Stimulated activated CD8-positive, alpha-beta memory T cell treated with anti-CD3 and anti-CD28 coated beads, Interleukin-15, amount 100 ng/mL, for 1 hour (primary cell): ENCODE measurements at regions not wholly inside any gene's neighbourhood (a gene's known extent, or its start where the extent isn't known, plus 50 kb on each side); places are given as distances from the start of the nearest gene placed in this dataset.
"Not testable (repeated sequence)": the region's sequence is repeated elsewhere in the genome, so short reads cannot be mapped to it uniquely, and the experiment has no call there.

Source experiments
- DNase-seq: peaks from one replicate; pipeline ENCODE4 v3.0.0-alpha.2; 2020; ENCODE audit warnings: low read depth

- DNase-seq, result no peak
Measured at GRCh38 chr1:88300752-88301263, 383.3 kb upstream of the PKN2 start.

DNA sequence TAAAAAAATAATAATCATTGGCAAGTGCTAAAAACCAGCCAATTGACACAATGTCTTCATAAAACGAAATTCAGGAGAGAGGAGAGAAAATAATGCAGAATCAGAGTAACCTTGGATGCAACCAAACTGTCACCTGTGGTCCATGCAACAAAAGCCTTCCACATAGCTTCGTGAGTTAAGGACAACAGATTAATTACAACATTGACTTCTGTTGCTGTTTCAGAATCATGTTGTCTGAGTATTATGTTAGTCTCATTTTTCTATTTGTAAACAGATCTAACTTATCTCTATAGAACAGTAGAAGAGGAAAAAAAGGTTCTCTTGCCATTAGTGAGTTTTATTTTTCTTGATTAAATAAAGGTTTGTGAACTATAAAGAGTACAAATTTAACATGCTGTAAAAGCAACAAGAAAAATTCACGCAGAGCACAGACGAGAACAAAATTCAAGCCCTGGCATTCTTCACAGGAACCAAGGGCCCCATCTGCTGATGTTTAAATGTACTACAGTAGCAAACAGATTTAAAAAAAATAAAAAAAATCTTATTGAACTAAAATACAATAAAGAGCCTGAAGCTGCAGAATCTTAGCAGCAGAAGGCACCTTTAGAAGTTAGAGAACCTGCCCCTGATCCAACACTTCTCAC, 381.1 kb upstream of the PKN2 start:
- no peak for DNase-seq

- DNase-seq, result no peak
Measured at GRCh38 chr1:88311265-88311664, 372.8 kb upstream of the PKN2 start.

DNA sequence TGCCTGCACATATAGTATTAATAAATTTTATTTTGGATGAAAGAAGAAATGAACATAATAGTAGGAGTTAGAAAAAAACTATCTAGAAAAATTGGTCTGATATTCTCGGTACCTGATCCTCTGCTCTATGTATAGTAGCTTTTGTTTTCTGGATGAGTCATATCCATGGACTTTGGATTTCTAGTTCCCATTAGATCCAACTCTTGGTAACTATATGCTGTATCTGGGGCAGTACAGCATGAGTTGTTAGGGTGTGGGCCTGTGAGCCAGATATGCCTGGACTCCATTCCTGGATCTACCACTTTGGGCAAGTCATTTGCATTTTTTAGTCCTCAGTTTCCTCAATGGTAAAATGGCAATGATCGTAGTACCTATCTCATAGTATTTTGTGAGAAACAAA, 372.2 kb upstream of the PKN2 start:
- DNase-seq, result no peak

DNA sequence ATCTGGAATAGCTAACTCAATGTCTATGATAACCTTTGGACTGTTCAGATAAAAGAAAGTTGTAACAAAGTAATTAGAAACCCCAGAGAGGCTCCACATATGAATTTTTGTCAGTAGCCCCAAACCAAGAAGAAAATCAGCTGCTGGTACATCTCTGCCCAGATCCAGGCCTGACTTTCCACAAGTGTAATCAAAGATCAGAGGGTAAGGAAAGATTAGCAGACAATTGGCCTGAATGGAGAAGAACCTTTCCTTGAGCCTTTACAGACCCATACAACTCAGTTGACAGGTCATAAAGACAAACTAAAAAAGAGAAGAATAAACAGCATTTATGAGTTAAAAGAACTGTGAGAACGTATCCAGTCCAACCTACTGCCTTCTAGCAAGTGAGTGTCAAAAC, 366.7 kb upstream of the PKN2 start:
- DNase-seq, result no peak

DNA sequence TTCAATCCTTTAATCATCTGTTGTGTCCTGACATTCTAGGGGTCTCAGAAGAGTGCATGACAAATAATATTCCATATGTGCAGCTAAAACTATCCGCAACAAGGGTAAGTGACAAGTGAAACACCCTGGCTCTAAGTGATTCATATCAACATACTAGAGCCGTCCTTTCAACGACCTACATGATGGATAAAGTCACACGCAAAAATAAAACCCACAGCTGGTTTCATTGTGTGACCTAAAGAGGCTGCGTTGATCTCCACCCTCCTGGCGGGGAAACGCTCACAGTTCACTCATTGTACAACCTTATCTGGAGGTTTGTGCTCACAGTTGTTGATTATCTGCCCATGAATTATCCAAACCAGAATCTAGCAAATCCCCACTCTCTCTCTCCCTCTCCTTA, 365.3 kb upstream of the PKN2 start:
- no peak for DNase-seq

DNA sequence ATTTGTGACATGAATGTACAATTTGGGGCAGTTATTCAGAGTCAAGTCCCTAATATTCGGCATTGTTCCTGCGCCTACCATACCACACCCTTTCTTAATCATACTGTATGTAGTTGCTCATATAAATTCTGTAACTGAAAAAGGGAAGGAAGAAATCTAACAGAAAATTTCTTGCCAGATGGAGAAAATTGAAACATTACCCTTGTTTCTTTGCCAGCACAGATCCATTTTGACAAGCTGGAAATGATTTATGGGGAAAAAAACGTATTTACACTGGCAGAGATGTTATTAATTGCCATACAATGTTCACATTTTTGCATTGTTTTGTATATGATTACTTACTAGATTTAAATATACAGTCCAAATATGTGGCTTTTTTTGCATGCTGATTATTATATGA, 363.8 kb upstream of the PKN2 start:
- no peak for DNase-seq

DNA sequence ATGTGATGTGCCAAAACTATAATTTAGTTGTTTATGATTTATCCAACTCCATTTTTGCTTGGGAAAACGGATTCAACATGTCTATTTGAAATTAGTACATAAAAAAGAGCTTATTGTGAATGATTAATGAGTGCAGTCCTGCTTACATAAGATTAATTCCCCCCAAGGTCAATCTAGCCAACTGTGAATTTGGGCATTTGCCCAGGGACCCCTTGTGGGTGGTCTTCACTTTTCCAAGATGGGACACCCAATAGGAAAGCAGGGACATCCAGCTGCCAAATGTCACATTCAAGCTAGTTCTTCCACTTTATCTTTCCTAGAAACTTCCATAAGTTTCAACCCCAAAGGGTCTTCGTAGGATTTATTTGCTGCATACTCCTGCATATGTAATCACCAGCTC, 362.4 kb upstream of the PKN2 start:
- no peak for DNase-seq

GRCh38 chr1:88324899-88325298, 359.2 kb upstream of the PKN2 start:
- no peak for DNase-seq

- DNase-seq, result no peak
Measured at GRCh38 chr1:88327391-88328267, 356.4 kb upstream of the PKN2 start.

DNA sequence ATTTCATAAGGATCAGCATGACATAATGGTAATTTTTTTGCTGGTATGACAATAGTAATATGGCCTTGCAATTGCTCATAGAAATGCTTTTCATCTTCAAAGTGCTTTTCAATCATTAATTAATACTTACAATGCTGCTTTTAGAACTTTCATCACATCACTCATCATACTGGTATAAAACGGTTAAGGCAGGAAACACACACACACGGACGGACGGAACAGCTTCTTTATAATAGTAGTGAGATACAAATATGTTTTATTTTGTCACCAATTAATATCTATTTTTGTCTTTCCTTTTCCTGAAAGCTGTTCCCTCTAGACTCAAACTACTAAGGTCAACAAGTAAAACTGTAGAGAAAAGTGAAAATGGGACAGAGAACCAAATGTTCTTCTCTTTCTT, 353.9 kb upstream of the PKN2 start:
- DNase-seq, result no peak

GRCh38 chr1:88333086-88333695, 350.9 kb upstream of the PKN2 start:
- no peak for DNase-seq

DNA sequence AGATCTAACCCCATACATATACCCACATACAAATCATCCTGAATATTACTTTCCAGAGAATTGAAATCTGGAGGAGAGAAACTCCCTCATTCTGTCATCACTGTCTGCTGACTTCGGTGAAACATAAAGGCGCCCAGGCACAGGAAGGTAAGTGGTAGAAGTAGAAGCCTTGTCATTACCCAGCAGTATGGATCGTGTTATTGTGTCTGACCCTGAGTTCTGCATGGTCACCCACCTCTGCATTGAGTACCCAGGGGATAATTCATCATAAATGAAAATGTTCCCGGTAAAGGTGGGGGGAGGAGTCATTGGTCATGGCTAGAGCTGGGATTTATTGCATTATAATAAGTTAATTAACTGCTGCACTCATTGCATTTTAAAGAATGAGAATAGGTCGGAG, 342.6 kb upstream of the PKN2 start:
- no peak for DNase-seq

DNA sequence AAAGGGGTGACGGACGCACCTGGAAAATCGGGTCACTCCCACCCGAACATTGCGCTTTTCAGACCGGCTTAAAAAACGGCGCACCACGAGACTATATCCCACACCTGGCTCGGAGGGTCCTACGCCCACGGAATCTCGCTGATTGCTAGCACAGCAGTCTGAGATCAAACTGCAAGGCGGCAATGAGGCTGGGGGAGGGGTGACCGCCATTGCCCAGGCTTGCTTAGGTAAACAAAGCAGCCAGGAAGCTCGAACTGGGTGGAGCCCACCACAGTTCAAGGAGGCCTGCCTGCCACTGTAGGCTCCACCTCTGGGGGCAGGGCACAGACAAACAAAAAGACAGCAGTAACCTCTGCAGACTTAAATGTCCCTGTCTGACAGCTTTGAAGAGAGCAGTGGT, 342.0 kb upstream of the PKN2 start:
- not testable (repeated sequence) for DNase-seq

- no peak for DNase-seq
Measured at GRCh38 chr1:88350648-88351047, 333.4 kb upstream of the PKN2 start.

- DNase-seq, result no peak
Measured at GRCh38 chr1:88351960-88352359, 332.1 kb upstream of the PKN2 start.

- no peak for DNase-seq
Measured at GRCh38 chr1:88354256-88354655, 329.8 kb upstream of the PKN2 start.

- no peak for DNase-seq
Measured at GRCh38 chr1:88357729-88358128, 326.3 kb upstream of the PKN2 start.

GRCh38 chr1:88371436-88372023, 312.5 kb upstream of the PKN2 start:
- no peak for DNase-seq

DNA sequence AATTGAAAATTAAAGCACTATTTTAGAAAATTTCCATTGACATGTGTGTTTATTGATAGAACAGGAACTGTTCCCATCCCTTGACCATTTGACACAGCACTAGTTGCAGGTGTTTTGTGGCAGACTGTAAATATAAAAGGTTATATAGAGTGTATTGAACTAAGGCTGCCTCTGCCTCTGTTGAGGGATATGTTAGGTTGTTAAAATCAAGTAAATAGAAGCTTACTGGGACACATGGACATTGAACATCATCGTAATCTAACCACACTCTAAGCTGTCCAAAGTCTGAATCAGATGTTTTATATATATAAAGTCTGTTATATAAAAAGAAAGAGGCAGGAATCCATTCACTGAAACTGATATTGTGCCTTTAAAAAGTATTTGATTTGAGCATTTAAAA, 308.1 kb upstream of the PKN2 start:
- no peak for DNase-seq

- DNase-seq, result no peak
Measured at GRCh38 chr1:88376421-88376820, 307.7 kb upstream of the PKN2 start.

DNA sequence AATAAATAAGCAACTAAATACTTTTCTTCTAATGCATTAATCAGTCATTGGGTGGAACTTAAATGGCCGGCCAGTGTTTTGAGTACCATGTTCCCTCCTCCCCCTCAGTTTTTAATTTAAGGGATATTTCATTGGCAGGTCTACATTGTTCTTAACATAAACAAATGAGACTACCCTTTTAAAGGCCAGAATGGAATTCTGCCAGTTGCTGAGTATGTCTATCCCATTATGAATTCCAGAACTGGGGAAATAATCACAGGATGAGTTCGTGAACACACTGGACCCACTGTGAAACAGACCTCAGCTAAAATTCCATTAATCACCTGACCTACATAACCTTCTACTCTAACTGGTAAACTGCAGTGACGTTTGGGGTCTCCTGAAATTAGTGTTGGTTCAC, 305.5 kb upstream of the PKN2 start:
- DNase-seq, result no peak

DNA sequence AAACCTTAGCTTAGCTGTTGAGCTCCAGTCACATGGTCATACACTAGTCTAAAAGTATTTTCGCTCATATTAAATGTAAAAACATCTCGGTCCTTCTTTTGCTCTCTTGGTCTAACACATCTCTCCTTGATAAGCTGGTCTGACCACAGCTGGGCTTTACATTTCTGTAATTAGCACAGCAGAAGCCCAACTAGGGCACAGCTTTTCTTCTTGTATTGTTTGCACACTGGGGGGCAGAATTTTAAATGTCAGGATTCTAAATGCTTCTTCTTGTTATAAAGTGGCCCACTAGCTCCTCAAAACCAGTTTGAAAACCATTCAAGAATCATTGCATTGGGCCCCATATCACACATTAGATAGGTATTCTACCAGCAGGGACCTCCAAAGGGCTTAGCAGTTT, 289.1 kb upstream of the PKN2 start:
- no peak for DNase-seq
